HG02610 (cell line): ENCODE measurements at regions not wholly inside any gene's neighbourhood (a gene's known extent, or its start where the extent isn't known, plus 50 kb on each side); places are given as distances from the start of the nearest gene placed in this dataset.

Experiments used
- ATAC-seq: cut with Tn5 transposase; IDR thresholded peaks from one replicate; pipeline ENCODE4 v1.9.1; 2021; ENCODE audit warnings: mild to moderate bottlenecking, moderate library complexity; ENCODE audit not compliant: unreplicated experiment

DNA sequence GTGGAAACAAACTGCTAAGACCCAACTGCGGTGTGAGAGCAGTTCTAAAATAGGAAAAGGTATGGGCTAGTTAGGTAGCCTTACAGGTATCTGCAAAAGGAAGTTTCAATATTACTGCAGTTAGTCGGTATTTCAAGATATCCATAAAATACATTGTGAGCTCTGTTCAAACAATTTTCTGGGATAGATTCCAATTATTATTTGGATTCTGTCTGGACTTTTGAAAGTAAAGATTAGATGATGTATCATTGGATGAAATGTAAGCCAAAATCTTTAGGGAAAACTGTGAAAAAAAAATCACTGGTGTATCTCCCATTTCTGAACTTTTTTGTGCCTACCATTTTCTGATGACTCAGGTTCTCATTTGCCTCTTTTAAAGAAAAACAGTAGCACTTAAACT, 621.6 kb downstream of the CCER1 start:
- no peak for ATAC-seq

GRCh38 chr12:90331821-90332220, 623.2 kb downstream of the CCER1 start:
- ATAC-seq: no peak

GRCh38 chr12:90331262-90331661, 622.6 kb upstream of the ATP2B1 start:
- no peak for ATAC-seq

DNA sequence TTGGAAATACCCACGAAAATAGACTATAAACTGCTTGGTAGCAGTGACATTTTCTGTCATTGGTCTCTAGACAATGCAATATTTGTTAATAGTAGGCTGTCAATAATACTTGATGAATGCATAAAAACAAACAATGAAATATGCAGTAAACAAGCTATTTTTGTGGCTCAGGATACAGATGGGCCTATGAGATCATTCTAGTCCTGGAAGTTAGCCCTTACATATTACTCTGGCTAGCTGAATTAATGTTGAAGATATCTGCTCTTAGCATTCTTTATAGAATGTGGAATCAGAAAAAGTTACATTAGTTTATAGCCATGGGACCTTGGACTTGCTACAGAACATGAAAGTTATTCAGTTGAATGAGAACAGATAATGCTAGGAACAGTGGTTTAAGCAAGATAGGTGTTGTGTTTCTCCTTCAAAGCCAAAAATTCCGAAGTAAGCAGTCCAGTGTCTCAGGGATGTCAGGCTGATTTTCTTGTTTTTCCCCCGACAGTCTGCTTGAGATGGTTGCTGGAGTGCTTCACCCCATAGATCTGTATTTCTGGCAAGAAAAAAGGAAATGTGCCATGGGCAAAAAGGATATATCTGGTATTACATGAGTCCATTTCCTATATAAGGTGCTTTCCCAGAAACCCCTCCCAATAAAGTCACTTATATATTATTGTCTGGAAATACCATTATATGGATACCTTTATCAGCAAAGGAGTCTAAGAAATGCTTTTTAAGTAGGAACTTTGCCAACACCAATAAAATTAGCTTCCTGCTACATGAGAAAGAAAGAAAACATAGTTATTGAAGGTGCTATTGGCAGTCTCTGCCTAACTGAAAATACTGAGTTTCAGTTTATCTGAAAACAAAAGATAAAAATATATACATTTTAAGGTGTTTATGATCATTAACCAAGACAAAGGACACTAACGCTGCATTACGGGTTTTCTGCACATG, 619.4 kb upstream of the ATP2B1 start:
- ATAC-seq: no peak

DNA sequence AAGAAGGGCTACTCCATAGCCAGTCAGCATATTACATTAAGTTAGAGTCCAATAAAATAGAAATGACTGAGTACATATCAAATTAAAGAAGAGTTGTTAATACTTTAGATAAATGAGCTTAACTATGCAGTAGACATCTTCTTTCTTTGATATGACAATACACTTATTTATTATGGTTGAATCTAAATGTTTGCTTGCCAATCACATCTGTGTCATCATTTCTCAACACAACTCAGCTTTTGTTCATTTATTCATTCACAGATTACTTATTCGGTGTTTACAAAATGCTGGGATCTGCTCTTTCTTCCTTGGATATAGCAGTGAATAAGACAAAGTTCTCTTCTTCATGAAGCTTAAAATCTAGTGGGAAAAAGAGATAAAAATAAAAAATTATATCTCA, 614.6 kb upstream of the ATP2B1 start:
- no peak for ATAC-seq

- no peak for ATAC-seq
Measured at GRCh38 chr12:90322006-90322405, 613.4 kb upstream of the ATP2B1 start.

DNA sequence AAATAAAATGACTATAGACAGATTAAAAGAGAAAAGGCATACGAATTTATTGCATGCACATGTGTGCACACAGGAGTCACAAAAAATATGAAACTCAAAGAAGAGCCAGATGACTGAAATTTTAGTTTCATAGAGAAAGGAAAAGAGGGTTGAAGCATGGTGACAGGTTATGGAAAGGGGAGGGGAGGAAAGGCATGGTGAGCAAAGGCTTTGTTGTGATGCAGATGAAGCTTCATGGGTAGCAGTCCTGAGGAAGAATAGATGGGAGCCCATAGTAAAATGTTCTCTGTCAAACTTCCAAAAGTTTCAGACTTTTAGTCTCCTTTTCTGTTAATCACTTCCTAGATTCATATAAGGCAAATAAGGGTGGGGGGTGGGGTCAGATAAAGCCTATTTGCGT, 612.7 kb upstream of the ATP2B1 start:
- no peak for ATAC-seq

DNA sequence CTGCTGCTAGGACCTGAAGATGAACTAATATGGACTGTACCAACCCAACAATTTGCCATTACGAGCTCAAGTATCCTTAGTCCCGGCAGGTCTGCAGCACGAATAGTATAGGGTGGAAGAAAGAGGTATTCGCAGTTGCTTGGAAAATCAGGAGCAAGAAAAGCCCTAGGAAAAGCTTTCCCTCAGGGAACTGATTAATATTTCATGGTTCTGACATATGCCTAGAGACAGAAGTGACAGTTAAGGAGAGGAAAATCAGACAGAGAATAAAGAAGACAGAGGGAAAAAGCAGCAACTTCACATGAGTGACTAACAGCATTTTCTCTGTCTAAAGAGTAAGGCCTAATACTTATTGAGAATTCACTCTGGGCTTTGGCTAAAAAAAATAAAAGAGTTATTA, 602.9 kb upstream of the ATP2B1 start:
- no peak for ATAC-seq

GRCh38 chr12:90305379-90305778, 596.7 kb upstream of the ATP2B1 start:
- ATAC-seq: no peak

DNA sequence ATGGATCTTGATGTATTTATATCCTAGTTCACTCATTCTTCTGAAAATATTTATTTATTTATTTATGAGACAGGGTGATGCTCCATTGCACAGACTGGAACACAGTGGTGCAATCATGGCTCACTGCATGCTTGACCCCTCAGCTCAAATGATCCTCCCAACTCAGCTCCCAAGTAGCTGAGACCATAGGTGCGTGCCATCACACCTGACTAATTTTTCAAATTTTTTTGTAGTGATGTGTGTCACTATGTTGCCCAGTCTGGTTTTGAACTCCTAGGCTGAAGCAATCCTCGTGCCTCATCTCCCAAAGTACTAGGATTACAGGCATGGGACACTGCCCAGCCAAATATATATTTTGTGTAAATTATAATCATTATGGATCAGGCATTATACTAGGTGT, 595.6 kb upstream of the ATP2B1 start:
- ATAC-seq: no peak

DNA sequence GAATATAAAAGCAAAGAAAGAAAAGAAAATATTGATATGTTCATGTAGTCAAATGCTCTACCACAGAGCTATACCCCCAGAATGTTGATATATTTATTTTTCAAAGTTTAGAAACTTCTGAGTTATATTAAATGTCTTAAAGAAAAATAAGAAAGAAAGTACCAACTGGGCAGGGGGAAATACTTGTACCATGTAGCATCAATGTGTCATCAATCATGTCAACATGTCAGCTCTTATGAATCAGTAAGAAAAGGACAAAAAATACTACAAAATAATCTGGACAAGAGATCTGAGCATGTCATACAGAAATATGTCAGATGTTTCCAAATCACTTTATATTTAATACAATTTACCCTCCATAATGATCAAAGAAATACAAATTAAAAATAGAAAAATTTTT, 595.1 kb upstream of the ATP2B1 start:
- ATAC-seq: no peak

GRCh38 chr12:90301561-90302133, 593.0 kb upstream of the ATP2B1 start:
- no peak for ATAC-seq

- no peak for ATAC-seq
Measured at GRCh38 chr12:90301095-90301494, 592.5 kb upstream of the ATP2B1 start.

DNA sequence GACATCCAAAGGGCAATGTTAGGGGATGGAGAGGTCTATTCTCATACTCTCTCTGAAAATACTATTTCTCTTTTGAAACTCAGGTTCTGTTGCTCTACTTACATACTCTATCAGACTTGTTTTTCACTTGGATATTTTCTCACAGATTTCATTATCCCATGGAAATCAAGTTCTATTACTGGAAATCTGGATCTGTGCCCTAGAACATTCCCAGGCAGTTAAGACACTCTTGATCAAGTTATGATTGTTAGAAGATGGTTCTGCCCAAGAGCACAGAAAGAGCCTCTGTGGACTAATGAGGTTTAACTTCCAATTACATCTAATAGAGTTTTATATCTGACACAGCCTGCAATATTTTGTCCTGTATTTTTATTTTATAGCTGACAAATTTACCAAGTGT, 591.0 kb upstream of the ATP2B1 start:
- no peak for ATAC-seq

GRCh38 chr12:90299121-90299520, 590.5 kb upstream of the ATP2B1 start:
- peak; percentile 97 for ATAC-seq

- peak; percentile 47 for ATAC-seq
Measured at GRCh38 chr12:90298289-90298948, 589.8 kb upstream of the ATP2B1 start.

DNA sequence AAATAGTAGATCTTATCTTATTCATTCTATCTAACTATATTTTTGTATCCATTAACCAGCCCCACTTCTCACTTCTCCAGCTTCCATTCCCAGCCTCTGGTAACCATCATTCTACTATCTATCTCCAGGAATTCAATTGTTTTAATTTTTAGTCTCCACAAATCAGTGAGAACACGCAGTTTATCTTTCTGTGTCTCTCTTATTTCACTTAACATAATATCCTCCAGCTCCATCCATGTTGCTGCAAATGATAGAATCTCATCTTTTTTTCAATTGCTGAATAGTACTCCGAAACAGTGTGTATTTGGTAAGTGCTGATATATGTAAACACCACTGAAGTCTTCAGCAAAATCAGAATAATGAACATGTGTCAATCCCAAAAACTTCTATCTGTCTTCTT, 587.2 kb upstream of the ATP2B1 start:
- ATAC-seq: no peak

DNA sequence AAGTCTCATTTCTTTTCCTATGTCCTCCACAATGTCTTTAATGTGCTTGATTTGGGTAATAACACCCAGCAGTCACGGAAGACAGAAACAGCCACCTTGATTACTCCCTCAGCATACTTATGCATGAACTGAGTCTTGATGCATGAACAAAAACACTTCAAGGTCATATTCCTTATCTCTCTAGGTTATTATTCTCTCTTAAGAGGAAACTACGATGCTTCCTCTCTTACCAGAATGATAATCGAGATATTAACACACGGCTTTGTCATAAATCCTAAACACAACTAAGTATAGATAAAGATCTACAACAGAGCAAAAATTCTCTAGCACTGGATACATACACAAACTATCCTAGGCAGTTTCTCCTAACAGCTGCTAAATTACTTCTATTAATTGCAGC, 583.5 kb upstream of the ATP2B1 start:
- no peak for ATAC-seq

- ATAC-seq: no peak
Measured at GRCh38 chr12:90290980-90291975, 582.6 kb upstream of the ATP2B1 start.

DNA sequence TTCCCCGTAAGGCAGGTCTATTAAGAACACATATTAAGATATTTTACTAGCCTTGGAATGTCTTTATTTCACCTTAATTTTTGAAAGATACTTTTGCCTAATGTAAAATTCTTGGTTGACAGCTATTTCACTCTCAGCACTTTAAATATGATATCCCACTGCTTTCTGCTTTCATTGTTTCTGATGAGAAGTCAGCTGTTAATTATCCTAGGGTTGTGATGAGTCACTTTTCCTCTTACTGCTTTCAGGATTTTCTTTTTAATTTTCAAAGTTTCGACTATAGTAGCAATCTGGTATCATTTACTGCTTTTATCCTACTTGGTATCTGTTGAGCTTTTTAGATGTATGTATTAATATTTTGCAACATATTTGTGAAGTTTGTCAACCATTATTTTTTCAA, 578.9 kb upstream of the ATP2B1 start:
- no peak for ATAC-seq
